GM12891 (cell line): ENCODE measurements at regions not wholly inside any gene's neighbourhood (a gene's known extent, or its start where the extent isn't known, plus 50 kb on each side); places are given as distances from the start of the nearest gene placed in this dataset.

Source experiments
- POLR2A ChIP-seq: IDR thresholded peaks from 2 replicates; pipeline ENCODE4 v1.6.1; 2011; ENCODE audit warnings: low read depth, low read length, control low read depth
- POLR2AphosphoS5 ChIP-seq: IDR thresholded peaks from 2 replicates; pipeline ENCODE4 v1.6.1; 2011; ENCODE audit warnings: low read depth, low read length, control low read depth
- SPI1 ChIP-seq: IDR thresholded peaks from 2 replicates; pipeline ENCODE4 v1.6.1; 2011; ENCODE audit warnings: low read depth, low read length, control low read depth

GRCh38 chr5:61824396-61824795 lies 481.6 kb upstream of the KIF2A start:
- TF ChIP-seq POLR2AphosphoS5 (no peak), POLR2A (no peak), SPI1 (no peak)
